Left lung (tissue), 4 donors: ENCODE measurements at regions not wholly inside any gene's neighbourhood (a gene's known extent, or its start where the extent isn't known, plus 50 kb on each side); places are given as distances from the start of the nearest gene placed in this dataset.

ENCODE experiments used
- ATAC-seq: fragments of 200-7000 bp; cut with Tn5 transposase; one replicate; pipeline ENCODE4 v1.9.1; 2020; ENCODE audit warnings: moderate library complexity
- DNase-seq, 4 donors: peaks; one replicate each; pipeline ENCODE4 v3.0.0-alpha.2; 2013 to 2020
- H3K27ac ChIP-seq, 2 donors: fragments of 200-600 bp; sonication (generic) in 1 of 2; one replicate each; pipeline versions ENCODE4 v1.5.0 to v1.8.0; 2020 to 2021
- H3K27me3 ChIP-seq, 2 donors: fragments of 200-600 bp; sonication (generic) in 1 of 2; one replicate each; pipeline versions ENCODE4 v1.5.0 to v1.8.0; 2020 to 2021
- H3K36me3 ChIP-seq, 2 donors: fragments of 200-600 bp; sonication (generic) in 1 of 2; one replicate each; pipeline versions ENCODE4 v1.5.0 to v1.8.0; 2020 to 2021
- H3K4me1 ChIP-seq, 2 donors: fragments of 200-600 bp; one replicate each; pipeline ENCODE4 v1.8.0; 2021
- H3K4me3 ChIP-seq, 2 donors: fragments of 200-600 bp; sonication (generic) in 1 of 2; one replicate each; pipeline versions ENCODE4 v1.5.0 to v1.8.0; 2020 to 2021; ENCODE audit warnings: mild to moderate bottlenecking in 1 of 2
- H3K9me3 ChIP-seq, 2 donors: fragments of 200-600 bp; sonication (generic) in 1 of 2; one replicate each; pipeline versions ENCODE4 v1.5.0 to v1.8.0; 2020 to 2021
- intact Hi-C, 2 donors: fragments of 100-400 bp; cut with DNase I; formaldehyde crosslinking; loops; one replicate each; pipeline versions ENCODE4 v1.11.2 to v1.14.2; 2022
- TF ChIP-seq, protein P1 (sequence below), 2 donors: fragments of 200-600 bp; sonication (generic) in 1 of 2; IDR thresholded peaks; one replicate each; pipeline versions ENCODE4 v1.5.0 to v1.8.0; 2021; ENCODE audit warnings: antibody characterized with exemption in 2 of 2
- donor health status: DM: no; HTN: yes; CAD: no.
- donor health status: DM: no; HTN: no; CAD: no.

- Histone ChIP-seq H3K4me1 (no peaks in the 10 kb centered on the region), H3K27ac (no peak overlapping the region), H3K27me3 (no peaks in the 10 kb centered on the region), H3K4me3 (no peak overlapping the region), H3K9me3 (no peaks in the 10 kb centered on the region), H3K36me3 (no peaks in the 10 kb centered on the region)
- TF ChIP-seq, protein P1, sequence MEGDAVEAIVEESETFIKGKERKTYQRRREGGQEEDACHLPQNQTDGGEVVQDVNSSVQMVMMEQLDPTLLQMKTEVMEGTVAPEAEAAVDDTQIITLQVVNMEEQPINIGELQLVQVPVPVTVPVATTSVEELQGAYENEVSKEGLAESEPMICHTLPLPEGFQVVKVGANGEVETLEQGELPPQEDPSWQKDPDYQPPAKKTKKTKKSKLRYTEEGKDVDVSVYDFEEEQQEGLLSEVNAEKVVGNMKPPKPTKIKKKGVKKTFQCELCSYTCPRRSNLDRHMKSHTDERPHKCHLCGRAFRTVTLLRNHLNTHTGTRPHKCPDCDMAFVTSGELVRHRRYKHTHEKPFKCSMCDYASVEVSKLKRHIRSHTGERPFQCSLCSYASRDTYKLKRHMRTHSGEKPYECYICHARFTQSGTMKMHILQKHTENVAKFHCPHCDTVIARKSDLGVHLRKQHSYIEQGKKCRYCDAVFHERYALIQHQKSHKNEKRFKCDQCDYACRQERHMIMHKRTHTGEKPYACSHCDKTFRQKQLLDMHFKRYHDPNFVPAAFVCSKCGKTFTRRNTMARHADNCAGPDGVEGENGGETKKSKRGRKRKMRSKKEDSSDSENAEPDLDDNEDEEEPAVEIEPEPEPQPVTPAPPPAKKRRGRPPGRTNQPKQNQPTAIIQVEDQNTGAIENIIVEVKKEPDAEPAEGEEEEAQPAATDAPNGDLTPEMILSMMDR (IDR thresholded peaks at IDR 0.05) = no peak
- ATAC-seq (peak; percentile 63), DNase-seq (no peak)
- intact Hi-C loops = no loop called here
These were observed 276.8 kb downstream of the ZNF674 start for GRCh38 chrX:46268412-46268811.

- no peaks in the 10 kb centered on the region for H3K36me3 ChIP-seq
- intact Hi-C loops = no loop called here
- no peaks in the 10 kb centered on the region for H3K4me1 ChIP-seq
- no peak overlapping the region for H3K4me3 ChIP-seq
- TF ChIP-seq, protein P1 (IDR thresholded peaks at IDR 0.05) = no peak
- H3K27me3 ChIP-seq = no peaks in the 10 kb centered on the region
- no peaks in the 10 kb centered on the region for H3K9me3 ChIP-seq
- no peak overlapping the region for H3K27ac ChIP-seq
- DNase-seq (no peak), ATAC-seq (peak; percentile 80)
These were observed 281.7 kb downstream of the ZNF674 start for GRCh38 chrX:46263494-46263893.

- DNase-seq (peak in 1 of 4 donors; percentile 4), ATAC-seq (peak; percentile 73)
- Histone ChIP-seq H3K4me1 (no peaks in the 10 kb centered on the region), H3K9me3 (no peaks in the 10 kb centered on the region), H3K27me3 (no peaks in the 10 kb centered on the region), H3K27ac (no peak overlapping the region), H3K4me3 (no peak overlapping the region), H3K36me3 (no peaks in the 10 kb centered on the region)
- TF ChIP-seq, protein P1 (IDR thresholded peaks at IDR 0.05) = no peak
- intact Hi-C loops = no loop called here
These were observed 282.9 kb downstream of the ZNF674 start for GRCh38 chrX:46262304-46262703.

DNA sequence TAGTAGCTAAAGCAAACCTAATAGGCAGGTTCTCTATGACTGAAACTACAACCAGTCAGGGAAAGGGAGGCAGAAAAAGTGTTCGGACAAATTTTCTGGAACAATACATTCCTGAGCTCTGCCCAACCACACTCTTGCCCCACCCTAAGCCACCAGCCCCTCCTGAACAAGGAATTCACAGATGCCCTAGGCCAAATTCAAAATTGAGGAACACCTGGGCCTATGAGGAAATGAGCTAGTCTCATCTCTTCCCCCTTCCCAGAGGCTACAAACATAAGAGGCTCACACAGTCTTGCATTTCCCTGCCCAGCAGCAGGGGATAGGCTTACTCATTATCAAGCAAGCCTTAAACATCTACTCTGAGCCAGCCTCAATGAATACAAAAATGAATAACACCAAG, 284.7 kb downstream of the ZNF674 start:
- H3K4me1 ChIP-seq = no peaks in the 10 kb centered on the region
- TF ChIP-seq, protein P1 (IDR thresholded peaks at IDR 0.05) = no peak
- intact Hi-C loops = no loop called here
- H3K9me3 ChIP-seq = no peaks in the 10 kb centered on the region
- DNase-seq = no peak
- no peaks in the 10 kb centered on the region for H3K27me3 ChIP-seq
- no peak overlapping the region for H3K27ac ChIP-seq
- peak; percentile 6 for ATAC-seq
- H3K4me3 ChIP-seq = no peak overlapping the region
- H3K36me3 ChIP-seq = no peaks in the 10 kb centered on the region

GRCh38 chrX:46258356-46258755, 286.9 kb downstream of the ZNF674 start:
- H3K4me3 ChIP-seq = no peak overlapping the region
- TF ChIP-seq, protein P1 (IDR thresholded peaks at IDR 0.05) = no peak
- H3K27me3 ChIP-seq = no peaks in the 10 kb centered on the region
- DNase-seq (no peak), ATAC-seq (no peak)
- no peak overlapping the region for H3K27ac ChIP-seq
- no peaks in the 10 kb centered on the region for H3K4me1 ChIP-seq
- intact Hi-C loops = no loop called here
- no peaks in the 10 kb centered on the region for H3K36me3 ChIP-seq
- H3K9me3 ChIP-seq = no peaks in the 10 kb centered on the region
